HEK293 (cell line): ENCODE measurements at regions not wholly inside any gene's neighbourhood (a gene's known extent, or its start where the extent isn't known, plus 50 kb on each side); places are given as distances from the start of the nearest gene placed in this dataset.

Experiments used
- CTCF ChIP-seq: fragments of 450-650 bp; formaldehyde crosslinking; IDR thresholded peaks from 2 replicates; pipeline ENCODE4 v1.5.1; 2016; ENCODE audit warnings: missing biosample characterization, missing genetic modification characterization
- ZBTB21 ChIP-seq: fragments of 450-650 bp; formaldehyde crosslinking; IDR thresholded peaks from 2 replicates; pipeline ENCODE4 v1.5.1; 2017; ENCODE audit warnings: missing biosample characterization, missing genetic modification characterization
- ZNF138 ChIP-seq: fragments of 450-650 bp; formaldehyde crosslinking; IDR thresholded peaks from 2 replicates; pipeline ENCODE4 v1.5.1; 2016; ENCODE audit warnings: missing biosample characterization, missing genetic modification characterization, borderline replicate concordance
- ZNF184 ChIP-seq: fragments of 450-650 bp; IDR thresholded peaks from 2 replicates; pipeline ENCODE4 v1.5.1; 2018; ENCODE audit warnings: missing biosample characterization, mild to moderate bottlenecking, missing genetic modification characterization
- ZNF341 ChIP-seq: fragments of 450-650 bp; formaldehyde crosslinking; IDR thresholded peaks from 2 replicates; pipeline ENCODE4; 2016; ENCODE audit warnings: low read depth, missing biosample characterization, missing genetic modification characterization

- TF ChIP-seq ZBTB21 (tag by site-specific recombination): no peak
- TF ChIP-seq CTCF (tag by site-specific recombination): no peak
- TF ChIP-seq ZNF138: no peak
- no peak for TF ChIP-seq ZNF184
- TF ChIP-seq ZNF341 (tag by site-specific recombination): no peak
These were observed 364.9 kb downstream of the MATN1 start for GRCh38 chr1:30358500-30358899.
